Thymus (tissue), 11 donors: ENCODE measurements at regions not wholly inside any gene's neighbourhood (a gene's known extent, or its start where the extent isn't known, plus 50 kb on each side); places are given as distances from the start of the nearest gene placed in this dataset.
"Not testable (repeated sequence)": the region's sequence is repeated elsewhere in the genome, so short reads cannot be mapped to it uniquely, and the experiment has no call there.

Experiments used
- DNase-seq, 9 donors: peaks; one replicate each; pipeline ENCODE4 v3.0.0-alpha.2; 2013; ENCODE audit warnings: low spot score in 9 of 9, low read depth in 6 of 9, missing footprints in 1 of 9
- H3K27ac ChIP-seq, 2 donors: one replicate each; pipeline ENCODE4 v1.5.1; 2013; ENCODE audit warnings: control low read depth in 1 of 2, low read depth in 1 of 2, low read length in 1 of 2, mild to moderate bottlenecking in 1 of 2, moderate library complexity in 1 of 2
- H3K27me3 ChIP-seq, 2 donors: one replicate each; pipeline ENCODE4 v1.5.1; 2013; ENCODE audit warnings: low read length in 1 of 2; ENCODE audit not compliant: control insufficient read depth in 2 of 2, insufficient read depth in 1 of 2
- H3K36me3 ChIP-seq, 2 donors: one replicate each; pipeline ENCODE4 v1.5.1; 2013; ENCODE audit warnings: low read length in 1 of 2, mild to moderate bottlenecking in 1 of 2, moderate library complexity in 1 of 2; ENCODE audit not compliant: control insufficient read depth in 2 of 2, insufficient read depth in 2 of 2
- H3K4me1 ChIP-seq, 2 donors: one replicate each; pipeline ENCODE4 v1.5.1; 2013; ENCODE audit warnings: low read length in 2 of 2; ENCODE audit not compliant: control insufficient read depth in 2 of 2, insufficient read depth in 2 of 2
- H3K4me3 ChIP-seq, 2 donors: one replicate each; pipeline ENCODE4 v1.5.1; 2013; ENCODE audit warnings: low read length in 2 of 2, control low read depth in 1 of 2, mild to moderate bottlenecking in 1 of 2
- H3K9me3 ChIP-seq, 2 donors: one replicate each; pipeline ENCODE4 v1.5.1; 2013; ENCODE audit warnings: low read length in 1 of 2, mild to moderate bottlenecking in 1 of 2; ENCODE audit not compliant: control insufficient read depth in 2 of 2, insufficient read depth in 1 of 2
- WGBS: extraction: QIAGEN DNeasy Blood & Tissue Kit; methylation state at CpG from one replicate; pipeline ENCODE4 v1.1.7; 2013; 5-methylcytosine and 5-hydroxymethylcytosine counted together
- donor health status: healthy.

DNA sequence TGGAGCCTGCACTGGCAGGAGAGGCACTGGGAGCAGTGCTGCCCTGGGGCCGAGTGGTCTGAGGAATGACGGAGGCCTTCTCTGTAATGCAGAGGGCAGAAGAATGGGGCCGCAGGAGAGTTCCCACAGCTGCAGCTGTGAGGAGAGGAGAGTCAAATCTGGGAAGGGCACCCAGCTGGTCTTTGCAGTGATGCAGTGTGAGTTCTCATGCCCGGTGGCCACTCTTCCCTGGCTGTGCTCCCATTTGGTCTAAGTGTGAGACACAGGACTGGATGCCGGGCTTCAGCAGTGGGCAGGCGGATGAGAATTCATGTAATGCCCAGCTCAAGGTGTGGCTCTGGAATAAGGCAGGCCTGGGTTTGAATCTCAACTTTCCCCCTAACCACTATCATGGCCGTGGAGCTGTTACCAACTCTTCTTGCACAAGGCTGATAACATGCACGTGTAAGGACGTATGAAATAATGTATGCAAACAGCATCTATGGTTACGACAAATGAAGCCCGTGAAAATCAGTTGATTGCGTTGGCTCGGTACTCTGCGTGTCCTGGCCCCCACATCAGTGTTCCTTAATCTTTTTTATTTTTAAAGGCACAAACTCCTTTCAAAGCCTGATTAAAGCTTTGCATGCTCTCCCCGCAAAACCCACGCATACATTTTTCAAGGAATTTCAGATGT, 71.6 kb downstream of the ACKR3 start:
- H3K27me3 ChIP-seq = no peaks in the 10 kb centered on the region
- H3K4me3 ChIP-seq = no peak overlapping the region
- no peak for DNase-seq
- WGBS = 95% methylated on average over 16 of the region's 16 CpGs
- no peaks in the 10 kb centered on the region for H3K9me3 ChIP-seq
- H3K36me3 ChIP-seq = no peaks in the 10 kb centered on the region
- H3K4me1 ChIP-seq = no peaks in the 10 kb centered on the region
- H3K27ac ChIP-seq = no peak overlapping the region

DNA sequence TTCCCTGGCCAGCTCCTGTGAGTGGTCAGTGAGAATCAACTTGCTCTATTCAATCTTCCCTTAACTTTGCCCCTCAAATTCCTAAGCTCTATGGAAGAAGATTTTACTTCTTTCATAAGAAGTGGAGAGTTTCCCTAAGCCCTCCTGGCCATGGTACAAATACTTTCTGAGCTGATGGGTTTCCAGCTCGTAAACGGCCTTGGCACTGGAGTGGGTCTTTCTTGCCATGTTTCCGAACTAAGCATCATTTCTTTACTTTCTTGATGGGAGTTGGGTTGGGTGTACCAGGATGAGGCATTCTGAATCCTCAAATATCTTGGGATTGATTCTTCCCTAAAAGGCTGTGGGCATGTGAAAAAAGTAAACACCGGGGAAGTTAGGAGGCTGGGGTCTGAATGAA, 72.5 kb downstream of the ACKR3 start:
- 94% methylated on average over 4 of the region's 4 CpGs for WGBS
- no peak for DNase-seq
- H3K36me3 ChIP-seq = no peaks in the 10 kb centered on the region
- no peaks in the 10 kb centered on the region for H3K4me1 ChIP-seq
- no peaks in the 10 kb centered on the region for H3K27me3 ChIP-seq
- H3K9me3 ChIP-seq = no peaks in the 10 kb centered on the region
- no peak overlapping the region for H3K4me3 ChIP-seq
- H3K27ac ChIP-seq = no peak overlapping the region

DNA sequence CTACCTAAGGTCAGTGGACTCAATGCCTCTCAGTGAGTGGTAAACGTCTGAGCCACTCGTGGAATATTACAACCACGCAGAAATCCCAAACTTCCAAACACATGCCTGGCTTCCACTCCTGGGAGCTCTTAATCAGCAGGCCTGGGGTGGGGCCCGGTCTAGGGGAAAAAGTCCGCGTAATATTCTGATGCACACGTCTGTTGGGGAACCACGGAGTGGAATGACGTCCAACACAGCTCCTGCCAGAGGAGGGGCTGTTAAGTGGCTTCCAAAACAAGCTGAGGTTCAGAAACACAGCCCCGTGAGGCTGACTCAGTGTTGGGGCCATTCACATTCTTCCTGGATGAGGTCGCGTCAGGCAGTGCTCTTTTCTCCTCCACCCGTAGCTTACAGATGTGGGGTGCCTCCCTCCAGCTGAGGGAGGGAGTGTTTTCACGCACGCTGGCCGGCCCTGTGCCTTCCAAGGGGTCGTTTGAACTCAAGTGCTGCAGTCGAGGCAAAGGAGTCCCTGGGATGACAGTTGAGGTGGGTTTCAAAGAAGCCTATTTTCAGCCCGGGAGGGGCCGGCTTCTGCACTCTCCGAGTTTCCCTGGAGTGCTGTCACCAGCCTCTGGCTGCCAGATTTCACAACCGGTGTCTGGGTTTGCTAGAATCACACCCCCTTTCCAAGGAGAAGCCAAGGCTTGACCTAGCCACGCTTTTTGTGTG, 73.1 kb downstream of the ACKR3 start:
- Histone ChIP-seq H3K36me3 (no peaks in the 10 kb centered on the region), H3K4me1 (no peaks in the 10 kb centered on the region), H3K27ac (no peak overlapping the region), H3K9me3 (no peaks in the 10 kb centered on the region), H3K27me3 (no peaks in the 10 kb centered on the region), H3K4me3 (no peak overlapping the region)
- 71% methylated on average over 23 of the region's 23 CpGs for WGBS
- no peak for DNase-seq

DNA sequence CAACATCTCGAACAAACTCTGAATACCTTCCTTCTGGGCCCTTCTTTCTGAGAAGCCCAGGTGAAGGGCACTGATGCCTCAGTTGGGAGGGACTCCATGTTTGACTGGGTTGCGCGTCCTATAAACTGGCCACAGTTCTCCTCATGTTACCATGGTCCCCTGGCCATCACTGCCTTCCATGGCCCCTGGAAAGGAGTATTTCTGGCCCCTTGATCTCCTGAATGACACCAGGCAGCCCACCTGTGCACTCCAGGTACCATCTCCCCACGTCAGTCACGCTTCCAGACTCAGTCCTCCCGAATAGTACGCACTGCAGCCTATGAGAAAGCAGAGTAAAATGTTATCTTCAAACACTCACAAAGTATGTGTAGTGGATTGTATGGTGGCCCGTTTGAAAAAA, 73.9 kb downstream of the ACKR3 start:
- no peak overlapping the region for H3K4me3 ChIP-seq
- H3K27ac ChIP-seq = peak overlapping the region in 1 of 2 donors; percentile 21
- H3K9me3 ChIP-seq = no peaks in the 10 kb centered on the region
- no peaks in the 10 kb centered on the region for H3K27me3 ChIP-seq
- no peaks in the 10 kb centered on the region for H3K4me1 ChIP-seq
- DNase-seq = no peak
- WGBS = 93% methylated on average over 8 of the region's 8 CpGs
- no peaks in the 10 kb centered on the region for H3K36me3 ChIP-seq

DNA sequence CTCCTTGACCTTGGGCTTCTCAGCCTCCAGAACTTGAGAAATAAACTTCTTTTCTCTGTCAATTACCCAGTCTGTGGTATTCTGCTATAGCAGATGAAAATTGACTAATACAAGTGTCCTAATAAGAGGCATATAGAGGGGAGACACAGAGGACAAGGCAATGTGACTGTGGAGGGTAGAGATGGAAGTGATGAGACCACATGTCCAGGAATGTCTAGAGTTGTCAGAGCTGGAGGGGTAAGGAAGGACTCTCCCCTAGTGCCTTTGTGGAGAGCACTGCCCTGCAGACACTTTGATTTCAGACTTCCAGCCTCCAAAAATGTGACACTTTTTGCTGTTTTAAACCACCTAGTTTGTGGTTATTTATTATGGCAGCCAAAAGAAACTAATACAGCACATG, 74.4 kb downstream of the ACKR3 start:
- Histone ChIP-seq H3K4me3 (no peak overlapping the region), H3K27ac (no peak overlapping the region), H3K36me3 (no peaks in the 10 kb centered on the region), H3K4me1 (no peaks in the 10 kb centered on the region), H3K9me3 (no peaks in the 10 kb centered on the region), H3K27me3 (no peaks in the 10 kb centered on the region)
- no peak for DNase-seq

DNA sequence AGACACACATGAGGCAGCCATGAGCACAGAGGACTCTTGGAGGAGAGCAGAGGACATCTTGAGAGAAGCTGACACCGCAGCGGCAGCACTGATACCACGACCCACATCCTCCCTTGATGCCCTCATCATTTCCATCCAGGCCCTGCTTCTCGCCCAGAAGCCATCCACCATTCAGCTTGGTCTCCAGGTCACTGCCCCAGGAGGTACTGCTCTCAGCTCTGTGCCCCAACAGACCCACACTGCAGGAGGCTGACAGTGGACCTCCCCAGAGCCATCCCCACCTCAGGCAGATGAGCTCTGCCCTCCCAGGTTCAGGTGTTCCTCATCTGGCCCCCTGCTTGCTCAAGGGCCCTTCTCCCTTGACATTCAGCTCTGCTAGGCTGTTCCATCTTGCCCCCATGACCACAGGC, 74.9 kb downstream of the ACKR3 start:
- no peaks in the 10 kb centered on the region for H3K36me3 ChIP-seq
- no peak overlapping the region for H3K27ac ChIP-seq
- no peaks in the 10 kb centered on the region for H3K4me1 ChIP-seq
- H3K9me3 ChIP-seq = no peaks in the 10 kb centered on the region
- DNase-seq = no peak
- H3K27me3 ChIP-seq = no peaks in the 10 kb centered on the region
- 64% methylated on average over 4 of the region's 4 CpGs for WGBS
- no peak overlapping the region for H3K4me3 ChIP-seq

DNA sequence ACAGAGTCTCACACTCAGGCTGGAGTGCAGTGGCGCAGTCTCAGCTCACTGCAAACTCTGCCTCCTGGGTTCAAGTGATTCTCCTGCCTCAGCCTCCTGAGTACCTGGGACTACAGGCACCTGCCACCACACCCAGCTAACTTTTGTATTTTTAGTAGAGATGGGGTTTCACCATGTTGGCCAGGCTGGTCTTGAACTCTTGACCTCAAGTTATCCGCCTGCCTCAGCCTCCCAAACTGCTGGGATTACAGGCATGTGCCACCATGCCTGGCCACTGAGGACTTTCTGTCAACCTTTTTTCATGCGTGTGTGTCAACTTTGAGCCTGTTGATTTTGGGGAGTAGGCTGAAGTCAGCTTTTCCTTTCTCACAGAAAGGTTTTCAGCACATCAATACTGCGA, 75.5 kb downstream of the ACKR3 start:
- WGBS = 95% methylated on average over 4 of the region's 4 CpGs
- not testable (repeated sequence) for H3K27me3 ChIP-seq, H3K36me3 ChIP-seq, H3K4me1 ChIP-seq, H3K9me3 ChIP-seq, DNase-seq, H3K4me3 ChIP-seq, H3K27ac ChIP-seq

DNA sequence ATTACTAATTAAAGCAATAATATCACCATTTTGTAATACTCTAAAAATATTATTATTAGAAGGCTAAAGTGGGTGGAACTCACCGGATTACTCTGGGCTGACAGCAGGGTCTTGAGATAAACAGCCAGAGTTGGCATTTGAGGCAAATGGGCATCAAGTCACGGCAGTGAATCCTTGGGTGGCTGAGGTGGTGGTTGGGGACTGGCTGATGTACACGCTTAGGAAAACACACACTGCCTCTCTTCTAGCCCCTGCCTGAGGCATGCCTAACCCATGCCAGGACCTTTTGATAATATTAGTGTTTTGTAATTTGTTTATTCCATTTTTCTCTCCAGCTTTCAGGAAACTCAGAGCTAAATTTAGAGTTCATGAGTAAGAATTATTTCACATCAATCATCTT, 76.8 kb downstream of the ACKR3 start:
- no peak overlapping the region for H3K27ac ChIP-seq
- WGBS = 94% methylated on average over 3 of the region's 3 CpGs
- no peaks in the 10 kb centered on the region for H3K9me3 ChIP-seq
- no peak for DNase-seq
- no peaks in the 10 kb centered on the region for H3K36me3 ChIP-seq
- H3K4me3 ChIP-seq = no peak overlapping the region
- no peaks in the 10 kb centered on the region for H3K4me1 ChIP-seq
- H3K27me3 ChIP-seq = no peaks in the 10 kb centered on the region

DNA sequence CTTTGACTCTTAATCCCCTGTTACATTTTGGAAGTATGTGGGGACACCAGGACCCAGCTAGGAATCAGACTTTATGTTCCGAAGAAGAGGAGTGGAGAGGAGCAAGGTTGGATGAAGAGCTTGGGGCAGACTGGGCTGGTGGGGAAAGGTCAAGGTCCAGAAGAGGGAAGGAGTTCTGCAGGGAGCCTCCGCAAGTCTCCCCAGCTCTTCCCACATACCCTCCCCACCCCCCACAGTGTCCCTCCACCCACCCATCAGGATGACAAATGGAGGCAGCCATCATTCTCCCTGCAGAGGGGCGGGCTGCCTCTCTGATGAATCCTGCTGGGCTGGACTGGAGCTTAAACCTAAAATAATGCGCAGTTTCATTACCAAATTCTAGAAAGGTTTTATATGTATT, 77.2 kb downstream of the ACKR3 start:
- WGBS = 88% methylated on average over 4 of the region's 4 CpGs
- no peaks in the 10 kb centered on the region for H3K9me3 ChIP-seq
- no peak for DNase-seq
- no peak overlapping the region for H3K4me3 ChIP-seq
- no peaks in the 10 kb centered on the region for H3K36me3 ChIP-seq
- H3K27me3 ChIP-seq = no peaks in the 10 kb centered on the region
- H3K27ac ChIP-seq = no peak overlapping the region
- no peaks in the 10 kb centered on the region for H3K4me1 ChIP-seq
